ENCODE measurements at regions not wholly inside any gene's neighbourhood (a gene's known extent, or its start where the extent isn't known, plus 50 kb on each side); places are given as distances from the start of the nearest gene placed in this dataset.
A peak's percentile ranks its signal among the peaks of the same experiment; 100 is the strongest.
"Not testable (repeated sequence)": the region's sequence is repeated elsewhere in the genome, so short reads cannot be mapped to it uniquely, and the experiment has no call there.

DNA sequence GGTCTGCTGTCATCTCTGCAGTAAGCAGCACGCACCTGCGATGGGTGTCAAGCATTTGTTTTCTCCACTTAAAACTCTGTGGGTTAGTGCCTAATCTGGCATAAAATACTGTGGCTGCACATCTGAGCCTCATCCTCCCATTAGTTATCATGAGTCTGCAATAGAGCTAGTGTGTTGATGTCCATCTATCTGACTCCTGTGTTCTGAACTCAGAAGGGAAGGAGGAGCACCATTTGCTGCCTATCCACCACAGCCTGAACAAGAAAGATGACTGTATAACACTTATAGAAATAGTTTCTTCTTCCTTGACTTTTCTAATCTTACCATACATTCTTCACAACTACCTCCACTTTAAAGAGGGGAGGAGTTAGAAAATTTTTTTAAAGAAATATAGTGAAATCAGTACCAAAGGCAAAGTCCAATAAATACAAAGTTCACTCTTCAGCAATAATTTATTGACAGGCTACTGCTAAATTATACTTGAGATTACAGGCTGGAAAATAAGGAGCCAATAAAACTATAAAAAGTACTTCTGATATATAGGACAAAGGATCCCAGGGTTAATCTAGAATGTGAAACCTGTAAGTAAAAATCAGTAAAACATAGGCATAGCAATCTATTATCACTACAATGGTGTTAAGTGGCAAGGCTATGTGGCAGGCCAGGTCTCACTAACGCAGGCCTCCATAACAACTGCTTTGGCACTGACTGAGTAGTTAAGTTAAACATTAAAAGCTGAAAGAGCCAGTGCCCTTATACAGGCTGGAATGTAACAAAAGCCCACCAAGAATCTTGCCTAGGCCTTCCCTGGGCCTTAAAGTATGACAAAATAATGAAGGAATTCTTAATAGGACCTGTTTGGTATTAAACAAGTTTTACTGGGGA is 70.2 kb downstream of the LGALS9C start:
- DNase-seq (ENCODE audit: low spot score): not testable (repeated sequence)

DNA sequence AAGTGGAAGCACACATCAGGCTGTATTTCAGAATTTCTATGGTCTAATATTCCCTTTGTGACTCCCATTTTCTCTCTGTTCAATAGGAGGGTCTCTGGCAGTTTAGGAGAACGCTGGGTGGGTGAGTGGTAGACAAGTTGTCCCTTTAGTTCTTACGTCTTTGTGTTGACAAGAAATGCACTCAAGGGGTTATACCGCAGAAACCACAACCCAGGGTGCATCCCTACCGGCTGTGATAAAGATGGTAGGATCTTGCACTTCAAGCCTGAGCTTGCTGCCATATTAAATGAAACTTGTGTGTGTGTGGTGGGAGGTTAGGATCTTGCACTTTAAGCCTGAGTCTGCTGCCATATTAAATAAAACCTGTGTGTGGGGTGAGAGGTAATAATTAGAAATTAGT is 80.5 kb downstream of the LGALS9C start:
- DNase-seq (ENCODE audit: low spot score): not testable (repeated sequence)

DNA sequence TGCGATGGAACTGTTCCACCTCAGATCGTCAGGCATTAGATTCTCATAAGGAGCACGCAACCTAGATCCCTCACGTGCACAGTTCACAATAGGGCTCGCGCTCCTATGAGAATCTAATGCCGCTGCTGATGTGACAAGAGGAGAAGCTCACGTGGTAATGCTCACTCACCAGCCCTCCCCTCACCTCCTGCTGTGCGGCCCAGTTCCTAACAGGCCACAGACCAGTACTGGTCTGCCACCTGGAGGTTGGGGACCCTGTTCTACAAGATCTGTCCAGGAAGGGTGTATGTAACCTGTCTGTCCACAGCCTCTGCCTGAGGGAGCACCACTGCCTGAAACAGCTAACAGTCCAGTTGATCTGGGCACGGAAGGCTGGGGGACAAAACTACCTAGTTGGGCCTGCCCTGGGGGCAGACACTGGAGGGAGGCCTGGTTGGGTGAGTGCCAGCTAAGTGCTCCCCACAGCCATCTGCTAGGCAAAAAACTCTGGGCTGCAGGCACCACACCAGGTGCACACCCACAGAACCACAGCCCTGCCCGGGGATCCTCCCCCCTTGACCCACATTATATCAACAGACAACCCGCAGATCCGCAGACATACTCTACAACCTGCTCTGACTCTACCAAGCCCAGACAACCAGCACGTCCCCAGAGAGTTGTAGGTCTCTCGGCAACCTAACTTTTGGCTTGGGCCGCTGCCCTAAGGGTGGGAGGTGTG is 80.7 kb downstream of the TBC1D28 start:
- peak; percentile 1 for DNase-seq (ENCODE audit: low spot score)

DNA sequence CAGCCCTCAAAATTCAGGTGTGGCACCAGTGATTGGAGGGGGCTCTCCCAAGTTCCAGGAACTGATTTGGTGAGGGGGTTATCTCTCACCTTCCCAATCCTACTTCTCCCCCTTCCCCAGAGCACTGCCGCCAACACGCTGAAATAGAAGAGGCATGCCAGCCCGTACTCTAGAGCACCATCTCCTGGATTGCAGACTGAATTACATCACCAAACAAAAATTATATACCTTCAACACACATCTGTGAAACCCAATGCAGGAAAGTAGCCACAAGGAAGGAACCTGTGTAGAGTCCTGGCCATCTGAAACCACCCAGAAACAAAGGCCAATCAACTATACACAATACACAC is 80.1 kb downstream of the TBC1D28 start:
- peak; percentile 48 for DNase-seq (ENCODE audit: low spot score)

DNA sequence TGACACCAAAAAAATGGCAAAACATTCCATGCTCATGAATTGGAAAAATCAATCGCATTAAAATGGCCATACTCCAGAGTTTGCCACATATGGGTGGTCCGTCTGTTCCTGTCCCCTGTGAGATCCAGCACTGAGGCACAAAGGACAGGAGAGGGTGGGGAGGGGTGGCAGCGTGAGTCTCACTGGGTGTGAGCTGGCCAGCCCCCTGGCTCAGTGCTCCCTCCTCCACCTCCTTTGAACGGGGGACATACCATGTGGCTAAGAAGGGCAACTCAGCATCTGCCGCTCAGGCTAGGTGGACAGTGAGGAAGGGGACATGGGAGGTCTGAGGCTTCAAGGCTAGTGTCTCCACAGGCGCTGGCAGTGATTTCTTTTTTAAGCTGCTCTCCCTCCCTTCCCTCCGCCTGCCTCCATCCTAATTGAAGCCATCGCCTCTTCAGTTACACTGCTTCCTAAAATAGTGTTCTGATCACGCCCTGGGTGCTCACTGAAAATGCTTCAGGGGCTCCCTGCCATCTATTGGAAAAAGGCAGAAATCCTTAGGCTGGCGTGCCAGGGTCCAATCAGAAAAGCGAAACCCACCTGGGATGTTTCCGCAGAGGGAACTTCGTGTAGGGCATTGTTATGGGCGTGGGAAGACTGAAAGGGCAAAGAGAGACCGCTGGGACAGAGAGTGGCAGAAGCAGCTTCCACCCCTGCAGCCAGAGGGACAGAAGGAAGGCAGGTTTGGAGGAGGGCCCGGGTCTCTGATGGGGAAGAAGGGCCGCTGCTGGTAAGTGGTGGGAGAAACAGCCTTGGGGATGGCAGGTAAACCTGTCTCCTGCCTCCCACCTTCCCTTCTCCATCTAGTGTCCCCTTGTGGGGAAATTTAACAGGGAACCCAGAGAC is 75.8 kb downstream of the TBC1D28 start:
- not testable (repeated sequence) for DNase-seq (ENCODE audit: low spot score)

DNA sequence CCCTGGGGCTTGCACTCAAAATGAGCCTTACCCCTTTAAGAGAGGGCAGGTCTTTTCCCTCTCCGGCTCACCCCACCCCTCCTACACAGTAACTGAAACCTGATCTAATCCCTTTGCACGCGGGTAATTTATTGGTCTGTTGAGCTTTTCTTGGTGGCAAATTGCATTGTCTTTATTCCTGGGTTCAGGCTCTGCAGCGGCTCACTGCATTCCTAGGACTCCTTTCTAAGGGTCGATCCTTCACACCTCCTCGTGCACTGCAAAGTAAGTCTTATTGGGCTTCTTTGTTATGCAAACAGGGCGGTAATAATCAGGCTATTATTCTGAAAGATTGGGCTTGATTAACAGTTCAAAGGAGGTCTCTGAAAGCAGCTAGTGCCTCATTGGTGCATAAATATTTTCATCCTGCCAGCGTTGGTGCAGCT is 74.7 kb downstream of the TBC1D28 start:
- DNase-seq (ENCODE audit: low spot score): peak; percentile 8

DNA sequence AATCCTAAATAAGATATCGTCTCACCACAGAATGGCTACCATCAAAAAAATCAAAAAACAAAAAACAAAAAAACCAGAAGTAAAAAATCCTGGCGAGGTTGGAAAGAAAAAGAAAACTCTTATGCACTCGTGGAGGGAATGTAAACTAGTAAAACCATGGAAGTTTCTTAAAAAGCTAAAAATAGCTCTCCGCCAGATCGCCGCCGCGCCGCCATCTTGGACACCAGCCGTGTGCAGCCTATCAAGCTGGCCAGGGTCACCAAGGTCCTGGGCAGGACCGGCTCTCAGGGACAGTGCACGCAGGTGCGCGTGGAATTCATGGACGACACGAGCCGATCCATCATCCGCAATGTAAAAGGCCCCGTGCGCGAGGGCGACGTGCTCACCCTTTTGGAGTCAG is 71.7 kb downstream of the TBC1D28 start:
- not testable (repeated sequence) for DNase-seq (ENCODE audit: low spot score)

DNA sequence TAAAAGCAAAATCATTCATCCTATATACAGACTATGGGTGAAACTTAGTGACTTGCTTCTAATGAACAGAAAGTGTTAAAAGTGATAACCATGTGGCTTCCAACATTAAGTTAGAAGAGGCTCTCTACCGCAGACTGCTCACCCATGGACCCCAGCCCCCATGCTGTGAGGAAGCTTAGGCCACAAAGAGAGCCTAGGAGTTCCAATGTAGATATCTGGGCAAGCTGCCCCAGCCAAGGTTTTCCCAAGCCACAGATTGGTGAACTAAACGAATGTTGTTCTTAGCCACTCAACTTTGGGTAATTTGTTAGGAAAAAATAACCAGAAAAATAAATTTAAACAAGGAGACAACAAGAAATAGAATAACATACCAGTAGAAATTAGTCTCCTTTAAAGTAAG is 70.1 kb downstream of the TBC1D28 start:
- not testable (repeated sequence) for DNase-seq (ENCODE audit: low spot score)
